Heart left ventricle (tissue), 13 donors: ENCODE measurements at regions not wholly inside any gene's neighbourhood (a gene's known extent, or its start where the extent isn't known, plus 50 kb on each side); places are given as distances from the start of the nearest gene placed in this dataset.

Experiments used
- POLR2A ChIP-seq, 2 donors: fragments of 450-650 bp; IDR thresholded peaks; one replicate each; pipeline ENCODE4 v1.6.1; 2017; ENCODE audit warnings: antibody characterized with exemption in 2 of 2, mild to moderate bottlenecking in 2 of 2, moderate library complexity in 2 of 2
- TF ChIP-seq, protein P1 (sequence below), 12 donors: fragments of 200-600 bp; sonication (generic) in 4 of 12; IDR thresholded peaks; one replicate each; pipeline versions ENCODE4 v1.5.0 to v1.8.0; 2018 to 2022; ENCODE audit warnings: antibody characterized with exemption in 12 of 12, mild to moderate bottlenecking in 5 of 12
- donor health status: ischemic (EF 13 %, LVEDD 7.1; RV severe dilation, severe dysfunction).
- donor health status: DM: no; HTN: yes; CAD: no.
- donor health status: DM: no; HTN: no; CAD: no.
- donor health status: ischemic (EF 25% LVEDD 6.9; RV normal size, moderate dysfunction).
- donor health status: ischemic (EF 25% LVEDD 5.7; RV mildly dilated, moderate dysfunction).
- donor health status: ischemic (EF 35%, LVEDD 5.7; RV mildly dilated, moderate dysfunction).
- donor health status: nonischemic (EF 11% LVEDD 7.7; RV severe dilation, severe dysfunction).
- donor health status: DM: yes; HTN: yes; CAD: no.
- donor health status: PGD.
- donor health status: ischemic (EF 29% LVEDD 5.4; RV normal size, mild dysfunction).
- donor health status: nonischemic (EF 23%, LVEDD 6.1; RV moderate dilation, normal function).

DNA sequence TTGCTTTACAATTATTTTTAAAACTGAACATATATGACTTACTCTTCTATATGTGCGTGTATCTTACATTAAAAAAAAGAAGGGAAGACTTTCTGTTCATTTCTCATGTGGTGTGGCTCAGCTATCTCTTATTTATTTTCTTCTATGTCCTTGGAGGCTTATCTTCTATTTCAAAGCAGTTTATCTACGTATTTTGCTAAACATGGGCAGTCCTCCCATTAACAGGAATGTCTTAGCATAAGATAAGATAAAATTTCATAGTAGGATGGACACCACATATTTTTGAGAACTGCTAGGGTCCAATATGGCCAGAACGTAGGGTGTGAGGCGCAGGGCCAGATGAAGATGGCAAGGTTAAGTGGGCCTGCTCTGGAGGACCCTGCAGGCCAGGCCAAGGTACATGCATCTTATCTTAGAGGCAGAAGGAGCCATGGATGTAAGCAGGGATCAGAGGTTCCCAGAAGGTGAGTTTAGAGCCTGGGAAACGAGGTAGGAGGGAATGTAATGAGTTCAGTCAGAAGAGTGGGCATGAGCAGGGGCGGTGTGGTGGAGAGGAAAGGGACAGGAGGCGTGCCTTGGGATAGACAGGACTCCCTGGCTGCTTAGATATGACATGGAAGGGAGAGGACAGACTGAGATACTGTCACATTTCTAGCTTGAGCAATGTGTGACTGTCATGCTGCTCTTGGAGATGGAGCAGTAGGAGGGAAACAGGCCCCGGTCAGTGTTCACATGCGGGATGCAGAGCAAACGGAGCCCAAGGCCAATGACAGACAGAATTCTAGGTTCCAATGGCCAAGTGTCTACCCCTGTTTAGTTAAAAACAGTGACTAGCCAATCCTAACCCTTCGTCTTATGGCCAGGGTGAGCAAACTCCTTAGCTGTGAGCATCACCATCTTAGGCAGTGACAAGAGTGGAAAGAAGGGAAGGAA, 68.6 kb upstream of the MEDAG start:
- no peak for TF ChIP-seq POLR2A (IDR thresholded peaks at IDR 0.05)
- TF ChIP-seq, protein P1, sequence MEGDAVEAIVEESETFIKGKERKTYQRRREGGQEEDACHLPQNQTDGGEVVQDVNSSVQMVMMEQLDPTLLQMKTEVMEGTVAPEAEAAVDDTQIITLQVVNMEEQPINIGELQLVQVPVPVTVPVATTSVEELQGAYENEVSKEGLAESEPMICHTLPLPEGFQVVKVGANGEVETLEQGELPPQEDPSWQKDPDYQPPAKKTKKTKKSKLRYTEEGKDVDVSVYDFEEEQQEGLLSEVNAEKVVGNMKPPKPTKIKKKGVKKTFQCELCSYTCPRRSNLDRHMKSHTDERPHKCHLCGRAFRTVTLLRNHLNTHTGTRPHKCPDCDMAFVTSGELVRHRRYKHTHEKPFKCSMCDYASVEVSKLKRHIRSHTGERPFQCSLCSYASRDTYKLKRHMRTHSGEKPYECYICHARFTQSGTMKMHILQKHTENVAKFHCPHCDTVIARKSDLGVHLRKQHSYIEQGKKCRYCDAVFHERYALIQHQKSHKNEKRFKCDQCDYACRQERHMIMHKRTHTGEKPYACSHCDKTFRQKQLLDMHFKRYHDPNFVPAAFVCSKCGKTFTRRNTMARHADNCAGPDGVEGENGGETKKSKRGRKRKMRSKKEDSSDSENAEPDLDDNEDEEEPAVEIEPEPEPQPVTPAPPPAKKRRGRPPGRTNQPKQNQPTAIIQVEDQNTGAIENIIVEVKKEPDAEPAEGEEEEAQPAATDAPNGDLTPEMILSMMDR (IDR thresholded peaks at IDR 0.05) = no peak
